Activated T-helper 1 cell treated with anti-CD3 and anti-CD28 coated beads, Interleukin-12 subunit alpha, Interleukin-12 subunit beta, Interleukin-2, Interleukin-4 antibody, amounts not matched to agents 30 ng/mL and 10 ng/mL and 1 ng/mL, durations not matched to agents 14 hours and 24 hours and 36 hours (primary cell): ENCODE measurements at regions not wholly inside any gene's neighbourhood (a gene's known extent, or its start where the extent isn't known, plus 50 kb on each side); places are given as distances from the start of the nearest gene placed in this dataset.

Experiments
- DNase-seq: peaks from one replicate; pipeline ENCODE4 v3.0.0; 2021; ENCODE audit warnings: low spot score
- H3K27ac Mint-ChIP-seq: one replicate; pipeline ENCODE4 v1.8.0; 2021; ENCODE audit warnings: mild to moderate bottlenecking, mixed read lengths
- H3K27me3 Mint-ChIP-seq: one replicate; pipeline ENCODE4 v1.8.0; 2022; ENCODE audit warnings: mild to moderate bottlenecking, moderate library complexity, mixed read lengths; ENCODE audit not compliant: insufficient read depth
- H3K36me3 Mint-ChIP-seq: one replicate; pipeline ENCODE4 v1.8.0; 2021; ENCODE audit warnings: low read depth, mixed read lengths
- H3K4me1 Mint-ChIP-seq: one replicate; pipeline ENCODE4 v1.8.0; 2021; ENCODE audit warnings: low read depth, mixed read lengths
- H3K4me3 Mint-ChIP-seq: one replicate; pipeline ENCODE4 v1.8.0; 2021; ENCODE audit warnings: mild to moderate bottlenecking, moderate library complexity, mixed read lengths
- H3K9me3 Mint-ChIP-seq: one replicate; pipeline ENCODE4 v1.8.0; 2021; ENCODE audit warnings: mixed read lengths
- intact Hi-C: fragments of 100-400 bp; cut with micrococcal nuclease; formaldehyde crosslinking; loops from one replicate; pipeline ENCODE4 v1.15.1; 2024

GRCh38 chr5:167145841-167146240 is 1145.6 kb upstream of the WWC1 start:
- H3K9me3 Mint-ChIP-seq: no peaks in the 10 kb centered on the region
- intact Hi-C loops: no loop called here
- H3K4me1 Mint-ChIP-seq: no peaks in the 10 kb centered on the region
- H3K36me3 Mint-ChIP-seq: no peaks in the 10 kb centered on the region
- DNase-seq: no peak
- no peak overlapping the region for H3K27ac Mint-ChIP-seq
- no peaks in the 10 kb centered on the region for H3K27me3 Mint-ChIP-seq
- no peak overlapping the region for H3K4me3 Mint-ChIP-seq

- no peaks in the 10 kb centered on the region for H3K9me3 Mint-ChIP-seq
- intact Hi-C loops: no loop called here
- no peak for DNase-seq
Measured at GRCh38 chr5:167147879-167148278, 1143.6 kb upstream of the WWC1 start.

GRCh38 chr5:167150661-167151060 is 1140.8 kb upstream of the WWC1 start:
- Mint-ChIP-seq H3K4me1 (no peaks in the 10 kb centered on the region), H3K9me3 (no peaks in the 10 kb centered on the region), H3K27me3 (no peaks in the 10 kb centered on the region), H3K36me3 (no peaks in the 10 kb centered on the region), H3K27ac (no peak overlapping the region), H3K4me3 (no peak overlapping the region)
- DNase-seq: no peak
- intact Hi-C loops: no loop called here

More at GRCh38 chr5:167147879-167148278, 1143.6 kb upstream of the WWC1 start:
- no peaks in the 10 kb centered on the region for H3K36me3 Mint-ChIP-seq
- no peak overlapping the region for H3K4me3 Mint-ChIP-seq
- no peak overlapping the region for H3K27ac Mint-ChIP-seq
- H3K27me3 Mint-ChIP-seq: no peaks in the 10 kb centered on the region
- no peaks in the 10 kb centered on the region for H3K4me1 Mint-ChIP-seq

- Mint-ChIP-seq H3K9me3 (peaks cover 3% of the 10 kb centered on the region), H3K27me3 (no peaks in the 10 kb centered on the region), H3K27ac (no peak overlapping the region), H3K4me1 (no peaks in the 10 kb centered on the region), H3K36me3 (no peaks in the 10 kb centered on the region), H3K4me3 (no peak overlapping the region)
- no peak for DNase-seq
- intact Hi-C loops: no loop called here
Measured at GRCh38 chr5:167152561-167152960, 1138.9 kb upstream of the WWC1 start.

GRCh38 chr5:167155387-167156005 is 1135.9 kb upstream of the WWC1 start:
- Mint-ChIP-seq H3K9me3 (peaks cover 3% of the 10 kb centered on the region), H3K36me3 (no peaks in the 10 kb centered on the region), H3K27me3 (no peaks in the 10 kb centered on the region), H3K4me1 (no peaks in the 10 kb centered on the region), H3K27ac (no peak overlapping the region), H3K4me3 (no peak overlapping the region)
- DNase-seq: no peak
- intact Hi-C loops: no loop called here

GRCh38 chr5:167156446-167156845 is 1135.0 kb upstream of the WWC1 start:
- H3K4me1 Mint-ChIP-seq: no peaks in the 10 kb centered on the region
- no peak overlapping the region for H3K27ac Mint-ChIP-seq
- no peak for DNase-seq
- intact Hi-C loops: no loop called here
- H3K36me3 Mint-ChIP-seq: no peaks in the 10 kb centered on the region
- peaks cover 3% of the 10 kb centered on the region for H3K9me3 Mint-ChIP-seq
- no peak overlapping the region for H3K4me3 Mint-ChIP-seq
- no peaks in the 10 kb centered on the region for H3K27me3 Mint-ChIP-seq

GRCh38 chr5:167158588-167158987 is 1132.9 kb upstream of the WWC1 start:
- Mint-ChIP-seq H3K27ac (no peak overlapping the region), H3K27me3 (no peaks in the 10 kb centered on the region), H3K4me1 (no peaks in the 10 kb centered on the region), H3K9me3 (peaks cover 3% of the 10 kb centered on the region), H3K36me3 (no peaks in the 10 kb centered on the region), H3K4me3 (no peak overlapping the region)
- no peak for DNase-seq
- intact Hi-C loops: no loop called here

GRCh38 chr5:167160388-167160787 is 1131.1 kb upstream of the WWC1 start:
- intact Hi-C loops: no loop called here
- Mint-ChIP-seq H3K27me3 (no peaks in the 10 kb centered on the region), H3K9me3 (peaks cover 3% of the 10 kb centered on the region), H3K36me3 (no peaks in the 10 kb centered on the region), H3K27ac (no peak overlapping the region), H3K4me3 (no peak overlapping the region), H3K4me1 (no peaks in the 10 kb centered on the region)
- DNase-seq: no peak

- intact Hi-C loops: no loop called here
- no peak overlapping the region for H3K27ac Mint-ChIP-seq
- peaks cover 17% of the 10 kb centered on the region for H3K9me3 Mint-ChIP-seq
- no peak for DNase-seq
- no peak overlapping the region for H3K4me3 Mint-ChIP-seq
- H3K4me1 Mint-ChIP-seq: no peaks in the 10 kb centered on the region
- no peaks in the 10 kb centered on the region for H3K36me3 Mint-ChIP-seq
- H3K27me3 Mint-ChIP-seq: no peaks in the 10 kb centered on the region
Measured at GRCh38 chr5:167166696-167167095, 1124.7 kb upstream of the WWC1 start.

GRCh38 chr5:167167191-167167795 is 1124.2 kb upstream of the WWC1 start:
- DNase-seq: no peak
- intact Hi-C loops: no loop called here
- Mint-ChIP-seq H3K27me3 (no peaks in the 10 kb centered on the region), H3K27ac (no peak overlapping the region), H3K4me3 (no peak overlapping the region), H3K9me3 (peaks cover 19% of the 10 kb centered on the region), H3K36me3 (no peaks in the 10 kb centered on the region), H3K4me1 (no peaks in the 10 kb centered on the region)

- intact Hi-C loops: no loop called here
- no peaks in the 10 kb centered on the region for H3K36me3 Mint-ChIP-seq
- H3K4me1 Mint-ChIP-seq: no peaks in the 10 kb centered on the region
- peaks cover 19% of the 10 kb centered on the region for H3K9me3 Mint-ChIP-seq
- H3K27ac Mint-ChIP-seq: no peak overlapping the region
- no peak overlapping the region for H3K4me3 Mint-ChIP-seq
- no peak for DNase-seq
- no peaks in the 10 kb centered on the region for H3K27me3 Mint-ChIP-seq
Measured at GRCh38 chr5:167168971-167169370, 1122.5 kb upstream of the WWC1 start.

- Mint-ChIP-seq H3K27ac (no peak overlapping the region), H3K9me3 (peaks cover 23% of the 10 kb centered on the region), H3K4me3 (no peak overlapping the region), H3K4me1 (no peaks in the 10 kb centered on the region), H3K27me3 (no peaks in the 10 kb centered on the region), H3K36me3 (no peaks in the 10 kb centered on the region)
- intact Hi-C loops: no loop called here
- no peak for DNase-seq
Measured at GRCh38 chr5:167171056-167171455, 1120.4 kb upstream of the WWC1 start.

GRCh38 chr5:167177736-167178135 is 1113.7 kb upstream of the WWC1 start:
- no peak for DNase-seq
- Mint-ChIP-seq H3K36me3 (no peaks in the 10 kb centered on the region), H3K27me3 (no peaks in the 10 kb centered on the region), H3K9me3 (peaks cover 8% of the 10 kb centered on the region), H3K27ac (no peak overlapping the region), H3K4me3 (no peak overlapping the region), H3K4me1 (no peaks in the 10 kb centered on the region)
- intact Hi-C loops: no loop called here

GRCh38 chr5:167180906-167181305 is 1110.5 kb upstream of the WWC1 start:
- H3K4me1 Mint-ChIP-seq: no peaks in the 10 kb centered on the region
- no peak for DNase-seq
- H3K9me3 Mint-ChIP-seq: peaks cover 4% of the 10 kb centered on the region

More at GRCh38 chr5:167180906-167181305, 1110.5 kb upstream of the WWC1 start:
- Mint-ChIP-seq H3K4me3 (no peak overlapping the region), H3K27me3 (no peaks in the 10 kb centered on the region), H3K36me3 (no peaks in the 10 kb centered on the region), H3K27ac (no peak overlapping the region)
- intact Hi-C loops: no loop called here
